ENCODE measurements at regions not wholly inside any gene's neighbourhood (a gene's known extent, or its start where the extent isn't known, plus 50 kb on each side); places are given as distances from the start of the nearest gene placed in this dataset.

DNA sequence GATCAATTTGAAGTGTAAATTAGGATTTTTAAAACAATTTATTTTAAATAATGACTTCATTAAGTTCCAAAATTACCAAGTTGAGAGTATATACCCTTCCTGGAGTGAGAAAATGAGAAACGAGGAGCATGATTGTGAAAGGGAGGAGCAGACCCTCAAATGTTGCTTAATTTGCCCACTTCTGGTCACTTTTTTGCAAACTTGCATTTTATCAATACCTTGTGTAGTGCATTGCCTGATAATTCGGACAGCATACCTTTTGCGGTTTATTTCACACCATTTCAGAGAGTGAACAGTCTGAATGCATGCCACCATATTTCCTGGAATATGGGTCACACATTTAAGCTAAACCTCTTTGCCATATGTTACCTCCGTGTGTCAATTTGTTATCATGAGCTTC is 669.7 kb downstream of the RNF144A start:
- no peak overlapping the region for H2AFZ ChIP-seq (replicated peaks)
- no peak for TF ChIP-seq EZH2phosphoT487 (IDR thresholded peaks at IDR 0.05)
- TF ChIP-seq EZH2 (IDR thresholded peaks at IDR 0.05) = no peak
- TF ChIP-seq, protein P1, sequence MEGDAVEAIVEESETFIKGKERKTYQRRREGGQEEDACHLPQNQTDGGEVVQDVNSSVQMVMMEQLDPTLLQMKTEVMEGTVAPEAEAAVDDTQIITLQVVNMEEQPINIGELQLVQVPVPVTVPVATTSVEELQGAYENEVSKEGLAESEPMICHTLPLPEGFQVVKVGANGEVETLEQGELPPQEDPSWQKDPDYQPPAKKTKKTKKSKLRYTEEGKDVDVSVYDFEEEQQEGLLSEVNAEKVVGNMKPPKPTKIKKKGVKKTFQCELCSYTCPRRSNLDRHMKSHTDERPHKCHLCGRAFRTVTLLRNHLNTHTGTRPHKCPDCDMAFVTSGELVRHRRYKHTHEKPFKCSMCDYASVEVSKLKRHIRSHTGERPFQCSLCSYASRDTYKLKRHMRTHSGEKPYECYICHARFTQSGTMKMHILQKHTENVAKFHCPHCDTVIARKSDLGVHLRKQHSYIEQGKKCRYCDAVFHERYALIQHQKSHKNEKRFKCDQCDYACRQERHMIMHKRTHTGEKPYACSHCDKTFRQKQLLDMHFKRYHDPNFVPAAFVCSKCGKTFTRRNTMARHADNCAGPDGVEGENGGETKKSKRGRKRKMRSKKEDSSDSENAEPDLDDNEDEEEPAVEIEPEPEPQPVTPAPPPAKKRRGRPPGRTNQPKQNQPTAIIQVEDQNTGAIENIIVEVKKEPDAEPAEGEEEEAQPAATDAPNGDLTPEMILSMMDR (IDR thresholded peaks at IDR 0.05) = no peak
- no peaks in the 10 kb centered on the region for H3K36me3 Mint-ChIP-seq
- no peaks in the 10 kb centered on the region for H3K9me3 ChIP-seq (ENCODE audit: low read depth)
- H3K4me1 Mint-ChIP-seq = no peaks in the 10 kb centered on the region
- H3K9ac ChIP-seq = no peak overlapping the region
- H3F3A ChIP-seq (ENCODE audit: low read depth) = no peaks in the 10 kb centered on the region
- no peaks in the 10 kb centered on the region for H4K20me1 ChIP-seq (ENCODE audit: low read depth)
- no peaks in the 10 kb centered on the region for H3K4me1 ChIP-seq
- H3K9me3 Mint-ChIP-seq = peaks cover 2% of the 10 kb centered on the region
- H3K27ac ChIP-seq = no peak overlapping the region
- H3K4me3 Mint-ChIP-seq = no peak overlapping the region
- no peak overlapping the region for H3K4me3 ChIP-seq
- no peaks in the 10 kb centered on the region for H3K27me3 ChIP-seq
- no peak overlapping the region for H3K27ac Mint-ChIP-seq
- H3K36me3 ChIP-seq = no peaks in the 10 kb centered on the region
- H3K27me3 Mint-ChIP-seq (ENCODE audit: insufficient read depth, low read depth) = peaks cover 2% of the 10 kb centered on the region
- no peak overlapping the region for H3K4me2 ChIP-seq
- DNase-seq (ENCODE audit: low spot score) = no peak
- H3K79me2 ChIP-seq (ENCODE audit: low read depth) = no peaks in the 10 kb centered on the region

DNA sequence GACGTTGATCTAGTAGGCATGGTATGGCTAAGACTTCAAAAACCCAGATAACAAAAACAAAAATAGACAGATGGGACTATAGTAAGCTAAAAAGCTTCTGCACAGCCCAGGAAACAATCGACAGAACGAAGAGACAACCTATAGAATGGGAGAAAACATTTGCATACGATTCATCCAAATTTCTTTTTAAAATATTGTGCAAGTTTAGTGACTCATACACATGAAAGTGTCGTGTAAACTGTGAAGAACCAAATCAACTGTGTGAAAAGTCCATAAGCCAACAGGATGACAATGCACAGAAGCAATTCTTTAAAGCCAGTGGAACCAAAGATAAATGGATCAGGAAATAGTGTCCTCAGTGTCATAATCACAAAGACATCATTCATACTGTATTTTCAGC is 671.1 kb downstream of the RNF144A start:
- no peaks in the 10 kb centered on the region for H4K20me1 ChIP-seq (ENCODE audit: low read depth)
- TF ChIP-seq EZH2phosphoT487 (IDR thresholded peaks at IDR 0.05) = no peak
- no peak for TF ChIP-seq EZH2 (IDR thresholded peaks at IDR 0.05)
- TF ChIP-seq, protein P1 (IDR thresholded peaks at IDR 0.05) = no peak
- no peaks in the 10 kb centered on the region for H3K4me1 ChIP-seq
- H3K79me2 ChIP-seq (ENCODE audit: low read depth) = no peaks in the 10 kb centered on the region
- Mint-ChIP-seq H3K27ac (no peak overlapping the region), H3K36me3 (no peaks in the 10 kb centered on the region), H3K27me3 (ENCODE audit: insufficient read depth, low read depth) (peaks cover 2% of the 10 kb centered on the region), H3K4me3 (no peak overlapping the region), H3K9me3 (peaks cover 2% of the 10 kb centered on the region), H3K4me1 (no peaks in the 10 kb centered on the region)
- no peak overlapping the region for H3K4me2 ChIP-seq
- no peaks in the 10 kb centered on the region for H3K9me3 ChIP-seq (ENCODE audit: low read depth)
- no peak overlapping the region for H3K9ac ChIP-seq
- H3K27ac ChIP-seq = no peak overlapping the region
- no peak overlapping the region for H2AFZ ChIP-seq (replicated peaks)
- no peak overlapping the region for H3K4me3 ChIP-seq
- DNase-seq (ENCODE audit: low spot score) = no peak
- no peaks in the 10 kb centered on the region for H3K27me3 ChIP-seq
- H3F3A ChIP-seq (ENCODE audit: low read depth) = peaks cover 7% of the 10 kb centered on the region
- H3K36me3 ChIP-seq = no peaks in the 10 kb centered on the region

DNA sequence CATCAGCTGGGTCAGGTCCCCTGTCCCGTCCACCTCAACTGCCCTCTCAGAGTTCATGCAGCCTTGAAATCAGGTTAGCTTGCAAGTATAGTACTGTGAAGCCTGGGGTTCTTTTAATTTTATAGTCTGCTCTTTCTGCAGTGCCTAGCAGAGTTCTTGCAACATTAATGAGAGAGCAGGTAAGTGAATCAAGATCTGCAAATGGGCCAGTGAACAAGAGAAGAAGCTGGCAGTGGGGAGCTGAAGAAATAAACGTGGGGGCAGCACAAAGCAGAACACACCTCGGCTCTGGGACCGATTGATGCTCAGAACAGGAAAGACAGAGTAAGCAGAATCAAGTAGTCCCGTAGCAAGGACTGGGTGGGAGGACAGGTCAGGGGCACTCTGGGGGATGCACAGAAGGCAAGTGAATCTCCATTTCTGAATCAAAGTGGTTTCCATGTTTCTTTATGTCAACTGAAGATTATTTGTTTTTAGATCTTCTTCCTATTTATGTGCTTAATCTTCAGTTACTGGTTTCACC is 675.5 kb downstream of the RNF144A start:
- Histone ChIP-seq H3K36me3 (no peaks in the 10 kb centered on the region), H3K9ac (no peak overlapping the region), H3K4me3 (no peak overlapping the region), H3K4me1 (no peaks in the 10 kb centered on the region), H3K27me3 (no peaks in the 10 kb centered on the region), H3K27ac (no peak overlapping the region), H2AFZ (replicated peaks) (no peak overlapping the region), H3K79me2 (ENCODE audit: low read depth) (no peaks in the 10 kb centered on the region), H3K9me3 (ENCODE audit: low read depth) (no peaks in the 10 kb centered on the region), H3F3A (ENCODE audit: low read depth) (peaks cover 15% of the 10 kb centered on the region), H3K4me2 (no peak overlapping the region), H4K20me1 (ENCODE audit: low read depth) (no peaks in the 10 kb centered on the region)
- Mint-ChIP-seq H3K27me3 (ENCODE audit: insufficient read depth, low read depth) (peaks cover 1% of the 10 kb centered on the region), H3K27ac (peak overlapping the region; percentile 4), H3K4me1 (peaks cover 12% of the 10 kb centered on the region), H3K4me3 (no peak overlapping the region), H3K9me3 (no peaks in the 10 kb centered on the region), H3K36me3 (no peaks in the 10 kb centered on the region)
- no peak for DNase-seq (ENCODE audit: low spot score)
- TF ChIP-seq, protein P1 (IDR thresholded peaks at IDR 0.05) = no peak
- TF ChIP-seq EZH2 (IDR thresholded peaks at IDR 0.05) = no peak
- no peak for TF ChIP-seq EZH2phosphoT487 (IDR thresholded peaks at IDR 0.05)
